ENCODE measurements at regions not wholly inside any gene's neighbourhood (a gene's known extent, or its start where the extent isn't known, plus 50 kb on each side); places are given as distances from the start of the nearest gene placed in this dataset.

GRCh38 chr5:82912462-82912861 is 164.7 kb downstream of the TMEM167A start:
- POLR2A ChIA-PET: no interaction called here
- no peak for DNase-seq (ENCODE audit: low read depth, low spot score)
- CTCF ChIA-PET: no interaction called here
- no peak overlapping the region for H3K4me3 ChIP-seq (ENCODE audit: low read depth, low read length)
- TF ChIP-seq CTCF (IDR thresholded peaks at IDR 0.05; ENCODE audit: insufficient read depth, low read length, missing control alignments): no peak

- POLR2A ChIA-PET: interaction anchor here (0.6 kb wide), 1 partner anchor 59 kb away, joined by 3 read pairs; no protein-coding TSS in a partner anchor
- H3K4me3 ChIP-seq (ENCODE audit: low read depth, low read length): no peak overlapping the region
- DNase-seq (ENCODE audit: low read depth, low spot score): no peak
- TF ChIP-seq CTCF (IDR thresholded peaks at IDR 0.05; ENCODE audit: insufficient read depth, low read length, missing control alignments): no peak
- CTCF ChIA-PET: no interaction called here
Observed at GRCh38 chr5:82911910-82912309, 165.3 kb downstream of the TMEM167A start.

GRCh38 chr5:82910905-82911304 is 166.3 kb downstream of the TMEM167A start:
- ChIA-PET CTCF (no interaction called here), POLR2A (no interaction called here)
- no peak overlapping the region for H3K4me3 ChIP-seq (ENCODE audit: low read depth, low read length)
- TF ChIP-seq CTCF (IDR thresholded peaks at IDR 0.05; ENCODE audit: insufficient read depth, low read length, missing control alignments): no peak
- no peak for DNase-seq (ENCODE audit: low read depth, low spot score)

GRCh38 chr5:82910491-82910890 is 166.7 kb downstream of the TMEM167A start:
- DNase-seq (ENCODE audit: low read depth, low spot score): no peak
- ChIA-PET POLR2A (no interaction called here), CTCF (no interaction called here)
- no peak for TF ChIP-seq CTCF (IDR thresholded peaks at IDR 0.05; ENCODE audit: insufficient read depth, low read length, missing control alignments)
- H3K4me3 ChIP-seq (ENCODE audit: low read depth, low read length): no peak overlapping the region

GRCh38 chr5:82909771-82910170 is 167.4 kb downstream of the TMEM167A start:
- no peak for TF ChIP-seq CTCF (IDR thresholded peaks at IDR 0.05; ENCODE audit: insufficient read depth, low read length, missing control alignments)
- CTCF ChIA-PET: no interaction called here

GRCh38 chr5:82905986-82906385 is 171.2 kb downstream of the TMEM167A start:
- no peak overlapping the region for H3K4me3 ChIP-seq (ENCODE audit: low read depth, low read length)
- no peak for TF ChIP-seq CTCF (IDR thresholded peaks at IDR 0.05; ENCODE audit: insufficient read depth, low read length, missing control alignments)
- no peak for DNase-seq (ENCODE audit: low read depth, low spot score)
- CTCF ChIA-PET: no interaction called here
- POLR2A ChIA-PET: no interaction called here

More at GRCh38 chr5:82909771-82910170, 167.4 kb downstream of the TMEM167A start:
- no peak overlapping the region for H3K4me3 ChIP-seq (ENCODE audit: low read depth, low read length)
- DNase-seq (ENCODE audit: low read depth, low spot score): no peak
- POLR2A ChIA-PET: no interaction called here
